ENCODE measurements at regions not wholly inside any gene's neighbourhood (a gene's known extent, or its start where the extent isn't known, plus 50 kb on each side); places are given as distances from the start of the nearest gene placed in this dataset.

GRCh38 chr3:76044601-76045600, 259.6 kb upstream of the ZNF717 start:
- no peak for DNase-seq (ENCODE audit: low spot score in 2 of 2)

GRCh38 chr3:76047368-76047767, 262.0 kb upstream of the ZNF717 start:
- DNase-seq (ENCODE audit: low spot score in 2 of 2), result no peak
- WGBS, 2 donors, result 87 to 90% methylated on average over 5 of the region's 5 CpGs
- TF ChIP-seq POLR2A (IDR thresholded peaks at IDR 0.05), result no peak
- TF ChIP-seq CTCF (IDR thresholded peaks at IDR 0.05), result no peak
- no peak overlapping the region for H3K4me3 ChIP-seq (ENCODE audit: low read depth, poor library complexity, severe bottlenecking)
- intact Hi-C loops (cut with DNase I; ENCODE audit: low total_unique reads), result no loop called here

More at GRCh38 chr3:76044601-76045600, 259.6 kb upstream of the ZNF717 start:
- intact Hi-C loops (cut with DNase I; ENCODE audit: low total_unique reads), result no loop called here
- no peak overlapping the region for H3K4me3 ChIP-seq (ENCODE audit: low read depth, poor library complexity, severe bottlenecking)
- TF ChIP-seq POLR2A (IDR thresholded peaks at IDR 0.05), result no peak
- TF ChIP-seq CTCF (IDR thresholded peaks at IDR 0.05), result no peak
- 49 to 52% methylated on average over 3 of the region's 3 CpGs for WGBS, 2 donors

DNA sequence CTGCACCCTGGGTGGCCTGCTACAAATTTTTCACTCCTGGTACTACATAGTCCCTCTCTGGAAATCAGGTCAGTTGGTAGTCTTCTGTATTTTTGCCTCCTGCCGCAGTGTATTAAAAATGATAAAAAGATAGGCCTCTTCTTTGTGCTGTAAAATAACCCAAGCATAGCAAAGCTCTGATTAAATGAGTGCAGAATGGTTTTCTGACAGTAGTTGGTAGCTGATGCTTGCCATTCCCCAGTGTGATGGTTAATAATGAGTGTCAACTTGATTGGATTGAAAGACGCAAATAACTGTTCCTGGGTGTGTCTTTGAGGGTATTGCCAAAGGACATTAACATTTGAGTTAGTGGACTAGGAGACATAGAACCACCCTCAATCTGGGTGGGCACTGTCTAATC, 264.4 kb upstream of the ZNF717 start:
- no peak for DNase-seq (ENCODE audit: low spot score in 2 of 2)
- intact Hi-C loops (cut with DNase I; ENCODE audit: low total_unique reads), result no loop called here
- no peak overlapping the region for H3K4me3 ChIP-seq (ENCODE audit: low read depth, poor library complexity, severe bottlenecking)
- no peak for TF ChIP-seq POLR2A (IDR thresholded peaks at IDR 0.05)
- TF ChIP-seq CTCF (IDR thresholded peaks at IDR 0.05), result no peak
- 77 to 80% methylated on average over 2 of the region's 2 CpGs for WGBS, 2 donors

DNA sequence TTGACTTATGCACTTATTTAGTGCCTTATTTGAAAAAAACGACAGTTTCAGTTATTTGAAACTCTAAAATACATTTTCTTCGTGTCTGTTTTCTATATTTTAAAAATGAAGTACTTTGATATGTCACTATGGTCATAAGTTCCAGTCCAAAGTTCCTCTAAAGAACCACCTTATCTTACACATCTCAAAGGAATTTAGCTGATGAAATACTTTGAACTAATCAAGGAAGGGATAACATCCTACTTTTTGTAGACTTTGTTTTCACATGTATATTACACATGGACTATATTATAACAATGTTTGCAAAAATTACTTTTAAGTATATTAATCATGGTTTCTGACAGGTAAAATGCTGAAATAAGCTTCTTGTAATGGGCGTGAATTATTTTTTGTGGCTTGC, 265.8 kb upstream of the ZNF717 start:
- no peak overlapping the region for H3K4me3 ChIP-seq (ENCODE audit: low read depth, poor library complexity, severe bottlenecking)
- intact Hi-C loops (cut with DNase I; ENCODE audit: low total_unique reads), result no loop called here
- DNase-seq (ENCODE audit: low spot score in 2 of 2), result no peak
- WGBS, 2 donors, result 73 to 77% methylated on average over 3 of the region's 3 CpGs
- TF ChIP-seq CTCF (IDR thresholded peaks at IDR 0.05) (no peak), POLR2A (IDR thresholded peaks at IDR 0.05) (no peak)

DNA sequence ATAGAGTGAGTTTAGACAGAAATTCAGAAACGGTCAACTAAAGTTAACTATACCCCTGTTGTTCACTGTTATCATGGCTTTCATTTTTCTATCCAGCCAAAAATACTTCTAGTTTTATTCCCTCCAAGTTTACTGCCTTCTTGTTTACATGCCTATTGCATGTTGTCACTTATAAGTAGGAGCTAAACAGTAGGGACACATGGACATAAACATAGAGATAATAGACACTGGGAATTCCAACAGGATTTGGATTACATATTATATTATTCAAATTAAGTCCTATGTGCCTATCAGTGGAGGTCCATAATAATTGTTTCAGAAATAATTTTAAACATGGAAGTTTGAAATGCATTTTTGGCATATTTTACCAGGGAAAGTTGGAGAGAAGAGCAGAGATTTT, 269.1 kb upstream of the ZNF717 start:
- no peak overlapping the region for H3K4me3 ChIP-seq (ENCODE audit: low read depth, poor library complexity, severe bottlenecking)
- intact Hi-C loops (cut with DNase I; ENCODE audit: low total_unique reads), result no loop called here
- DNase-seq (ENCODE audit: low spot score in 2 of 2), result no peak
- WGBS, 2 donors, result 76 to 84% methylated on average over 1 of the region's 1 CpG
- TF ChIP-seq CTCF (IDR thresholded peaks at IDR 0.05), result no peak
- no peak for TF ChIP-seq POLR2A (IDR thresholded peaks at IDR 0.05)

Data from lower leg skin (tissue), 4 donors.